Amniotic stem cell (primary cell): ENCODE measurements at regions not wholly inside any gene's neighbourhood (a gene's known extent, or its start where the extent isn't known, plus 50 kb on each side); places are given as distances from the start of the nearest gene placed in this dataset.

Experiments
- DNase-seq: peaks from one replicate; lab custom pipeline; 2025; lab: John Stamatoyannopoulos, UW

GRCh38 chr12:60251091-60251490 lies 655.3 kb downstream of the SLC16A7 start:
- no peak for DNase-seq

GRCh38 chr12:60252359-60253096 lies 656.7 kb downstream of the SLC16A7 start:
- DNase-seq: no peak

DNA sequence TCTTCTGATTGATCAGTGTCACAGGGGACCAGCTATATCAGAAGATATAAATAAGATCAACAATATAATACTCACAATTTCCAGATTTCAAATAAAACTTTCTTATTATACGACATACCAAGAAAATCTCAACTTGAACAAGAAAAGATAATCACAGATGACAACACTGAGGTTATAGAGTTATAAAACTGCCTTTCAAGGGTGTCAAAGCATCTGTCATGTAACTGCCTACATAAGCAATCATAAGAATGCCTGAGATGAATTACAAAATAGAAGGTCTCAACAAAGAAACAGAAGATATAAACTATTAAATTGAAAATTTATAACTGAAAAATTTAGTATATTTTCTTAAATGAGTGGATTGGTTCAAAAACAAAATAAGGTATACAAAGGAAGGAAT lies 659.2 kb downstream of the SLC16A7 start:
- DNase-seq: no peak

GRCh38 chr12:60257063-60257462 lies 661.2 kb downstream of the SLC16A7 start:
- DNase-seq: peak; percentile 6

GRCh38 chr12:60259225-60259624 lies 663.4 kb downstream of the SLC16A7 start:
- no peak for DNase-seq

- DNase-seq: no peak
Observed at GRCh38 chr12:60262378-60262777, 666.5 kb downstream of the SLC16A7 start.

DNA sequence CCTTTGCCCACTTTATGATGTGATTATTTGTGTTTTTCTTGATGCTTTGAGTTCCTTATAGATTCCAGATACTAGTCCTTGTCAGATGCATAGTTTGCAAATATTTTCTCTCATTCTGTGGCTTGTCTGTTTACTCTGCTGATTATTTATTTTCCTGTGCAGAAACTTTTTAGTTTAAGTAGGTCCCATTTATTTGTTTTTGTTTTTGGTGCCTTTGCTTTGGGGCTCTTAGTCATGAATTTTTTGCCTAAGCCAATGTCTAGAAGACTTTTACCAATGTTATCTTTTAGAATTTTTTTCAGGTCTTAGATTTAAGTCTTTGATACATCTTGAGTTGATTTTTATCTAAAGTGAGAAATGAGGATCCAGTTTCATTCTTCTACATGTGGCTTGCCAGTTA lies 667.3 kb downstream of the SLC16A7 start:
- DNase-seq: no peak

DNA sequence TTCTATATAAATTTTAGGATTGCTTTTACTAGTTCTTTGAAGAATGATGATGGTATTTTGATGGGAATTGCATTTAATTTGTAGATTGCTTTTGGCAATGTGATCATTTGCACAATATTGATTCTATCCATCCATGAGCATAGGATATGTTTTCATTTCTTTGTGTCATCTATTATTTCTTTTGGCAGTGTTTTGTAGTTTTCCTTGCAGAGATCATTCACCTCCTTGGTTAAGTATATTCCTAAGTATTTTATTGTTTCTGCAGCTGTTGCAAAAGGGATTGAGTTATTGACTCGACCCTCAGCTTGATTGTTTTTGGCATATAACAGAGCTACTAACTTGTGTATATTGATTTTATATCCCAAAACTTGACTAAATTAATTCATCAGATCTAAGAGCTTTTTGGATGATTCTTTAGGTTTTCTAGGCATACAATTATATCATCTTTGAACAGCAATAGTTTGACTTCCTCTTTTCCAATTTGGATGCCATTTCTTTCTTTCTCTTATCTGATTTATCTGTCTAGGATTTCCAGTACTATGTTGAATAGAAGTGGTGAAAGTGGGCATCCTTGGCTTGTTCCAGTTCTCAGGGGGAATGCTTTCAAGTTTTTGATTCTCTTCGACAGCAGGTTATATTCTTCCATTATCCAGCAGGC lies 668.1 kb downstream of the SLC16A7 start:
- DNase-seq: no peak

DNA sequence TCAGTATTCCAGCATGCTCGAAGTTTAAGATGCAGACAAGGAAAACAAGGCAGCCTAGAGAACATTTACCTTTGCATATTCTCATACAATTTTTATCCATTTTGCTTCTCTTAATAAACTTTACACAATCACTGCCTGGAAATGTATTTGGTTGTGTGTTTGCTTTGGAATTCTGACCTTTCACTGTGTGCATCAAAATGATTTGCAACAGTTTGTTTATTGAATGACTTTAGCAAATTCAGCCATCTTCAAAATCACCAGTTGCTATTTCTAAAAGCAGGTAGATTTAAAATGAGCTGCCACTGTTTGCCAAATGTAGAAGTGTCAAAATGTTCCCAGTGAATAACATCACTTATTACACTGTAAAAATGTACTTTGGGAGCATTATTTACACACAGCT lies 669.9 kb downstream of the SLC16A7 start:
- DNase-seq: no peak

GRCh38 chr12:60266381-60266852 lies 670.6 kb downstream of the SLC16A7 start:
- peak; percentile 23 for DNase-seq

GRCh38 chr12:60269611-60270269 lies 673.9 kb downstream of the SLC16A7 start:
- no peak for DNase-seq

GRCh38 chr12:60271816-60272215 lies 676.0 kb downstream of the SLC16A7 start:
- no peak for DNase-seq

DNA sequence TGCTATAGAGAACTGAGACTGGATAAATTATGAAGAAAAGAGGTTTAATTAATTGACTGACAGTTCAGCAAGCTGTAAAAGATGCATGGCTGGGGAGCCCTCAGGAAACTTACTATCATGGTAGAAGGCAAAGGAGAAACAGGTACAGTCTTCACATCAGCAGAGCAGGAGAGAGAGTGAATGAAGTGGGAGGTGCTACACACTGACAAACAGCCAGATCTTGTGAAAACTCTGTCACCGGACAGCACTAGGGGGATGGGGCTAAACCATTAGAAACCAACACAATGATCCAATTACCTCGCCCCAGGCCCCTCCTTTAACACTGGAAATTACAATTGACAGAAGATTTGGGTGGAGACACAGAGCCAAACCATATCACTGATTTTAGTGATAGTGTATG lies 682.4 kb downstream of the SLC16A7 start:
- no peak for DNase-seq

DNA sequence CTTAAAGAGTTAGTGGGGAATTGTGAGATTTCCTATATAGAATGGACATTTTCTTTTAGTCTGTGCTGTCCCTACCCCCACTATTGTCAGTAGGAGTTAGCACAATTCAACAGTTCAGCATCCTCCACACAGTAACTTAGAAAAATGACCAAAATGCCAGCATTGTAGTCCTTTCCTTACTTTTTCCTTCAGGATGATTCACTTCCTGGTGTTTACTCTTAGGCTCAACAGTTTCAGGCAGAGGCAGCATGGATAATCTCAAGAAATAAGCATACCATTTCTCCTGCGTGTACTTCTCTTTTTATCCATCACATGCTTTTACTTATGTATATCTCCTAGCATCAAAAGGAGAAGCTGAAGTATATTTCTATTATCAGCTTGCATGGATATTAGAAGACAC lies 683.4 kb downstream of the SLC16A7 start:
- peak; percentile 47 for DNase-seq

DNA sequence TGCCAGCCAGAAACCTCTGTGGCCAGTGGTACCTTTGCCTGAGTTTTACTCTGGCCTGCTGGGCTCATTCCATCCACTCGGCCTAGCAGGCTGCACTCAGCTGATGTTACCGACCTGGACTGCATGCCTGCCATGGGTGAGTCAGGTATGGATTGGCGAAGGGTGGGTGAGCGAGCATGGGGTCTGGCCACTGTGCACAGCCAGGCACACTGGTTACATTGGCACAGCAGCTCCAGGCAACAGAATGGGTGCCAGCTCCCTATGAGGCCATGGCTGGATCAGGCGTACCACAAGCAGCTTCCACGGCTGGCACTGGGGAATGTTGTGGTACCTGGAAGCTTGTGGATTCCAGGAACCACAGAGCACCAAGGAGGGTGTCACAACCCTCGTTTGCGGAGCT lies 685.7 kb downstream of the SLC16A7 start:
- DNase-seq: no peak

DNA sequence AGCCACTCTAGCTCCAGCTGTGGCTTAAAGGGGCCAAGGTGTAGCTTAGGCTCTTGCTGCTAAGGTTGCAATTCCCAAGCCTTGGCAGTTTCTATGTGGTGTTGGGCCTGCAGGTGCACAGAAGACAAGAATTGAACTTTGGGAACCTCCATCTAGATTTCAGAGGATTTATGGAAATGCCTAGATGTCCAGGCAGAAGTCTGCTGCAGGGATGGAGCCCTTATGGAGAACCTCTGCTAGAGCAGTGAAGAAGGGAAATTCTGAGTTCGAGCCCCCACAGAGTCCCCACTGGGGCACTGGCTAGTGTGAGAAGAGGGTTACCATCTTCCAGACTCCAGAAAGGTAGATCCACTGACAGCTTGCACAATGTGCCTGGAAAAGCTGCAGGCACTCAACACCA lies 694.7 kb downstream of the SLC16A7 start:
- DNase-seq: no peak

DNA sequence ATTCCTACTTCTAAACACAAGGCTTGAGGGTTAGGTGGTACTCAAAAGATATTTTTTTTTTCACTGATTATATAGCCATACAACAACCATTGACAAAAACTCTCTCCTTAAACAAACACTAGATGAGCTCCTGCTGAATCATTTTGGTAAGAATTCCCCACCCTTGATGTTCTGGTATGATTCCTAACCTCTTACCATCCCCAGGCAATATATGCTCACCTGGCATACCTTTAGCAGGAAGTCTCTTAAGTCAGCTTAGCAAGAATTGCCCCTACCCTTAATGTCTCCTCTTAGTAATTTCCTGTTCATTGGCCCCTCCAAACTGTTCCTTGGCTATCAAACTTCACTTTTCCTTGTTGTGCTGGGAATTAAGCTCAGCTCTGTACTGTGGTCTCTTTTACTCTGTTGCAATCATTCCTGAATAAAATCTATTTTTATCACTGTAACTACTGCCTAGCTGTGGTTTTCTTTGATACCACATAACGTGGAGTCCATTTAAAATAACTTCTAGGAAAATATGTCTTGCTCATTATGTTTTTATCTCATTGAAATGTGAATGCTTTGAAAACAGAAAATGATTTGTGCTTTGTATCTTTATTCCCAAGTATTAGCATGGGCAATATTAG lies 712.6 kb downstream of the SLC16A7 start:
- no peak for DNase-seq

DNA sequence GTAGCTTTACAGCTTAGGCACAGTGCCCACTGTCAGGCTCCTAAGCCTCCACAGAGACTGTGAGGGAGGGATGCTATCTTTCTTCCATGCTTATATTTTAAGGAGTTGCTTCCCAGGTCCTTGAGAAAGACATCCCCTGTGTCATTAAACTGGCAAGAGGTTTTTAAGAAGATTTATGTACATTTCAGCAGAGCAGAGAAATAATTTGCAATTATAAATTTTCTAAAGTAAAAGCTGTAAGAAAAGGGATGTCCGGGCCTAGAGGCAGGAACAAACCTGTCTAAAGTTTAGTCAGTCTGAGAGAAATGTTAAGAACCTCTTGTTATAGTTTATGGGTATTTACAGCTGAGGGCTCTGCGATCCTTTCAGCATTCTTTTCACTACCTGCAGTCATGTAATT lies 716.1 kb downstream of the SLC16A7 start:
- no peak for DNase-seq

DNA sequence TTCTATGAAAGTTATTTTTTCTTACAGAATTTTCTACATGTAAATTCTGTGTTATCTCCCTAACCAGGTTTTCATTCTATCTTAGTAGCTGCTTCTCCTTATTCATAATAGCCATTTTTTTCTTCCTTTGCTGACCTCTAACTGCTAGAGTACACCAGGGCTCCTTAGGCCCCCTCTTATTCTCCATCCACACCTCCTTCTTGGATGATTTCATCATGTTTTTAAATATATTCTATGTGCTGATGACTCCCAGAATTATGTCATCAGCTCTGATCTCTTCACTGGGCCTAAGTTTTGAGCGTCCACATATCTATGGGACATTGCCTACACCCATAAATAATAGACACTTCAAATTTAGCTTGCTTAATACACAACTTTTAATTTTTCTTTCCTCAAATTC lies 721.5 kb downstream of the SLC16A7 start:
- no peak for DNase-seq

GRCh38 chr12:60324746-60325145 lies 728.9 kb downstream of the SLC16A7 start:
- DNase-seq: no peak

DNA sequence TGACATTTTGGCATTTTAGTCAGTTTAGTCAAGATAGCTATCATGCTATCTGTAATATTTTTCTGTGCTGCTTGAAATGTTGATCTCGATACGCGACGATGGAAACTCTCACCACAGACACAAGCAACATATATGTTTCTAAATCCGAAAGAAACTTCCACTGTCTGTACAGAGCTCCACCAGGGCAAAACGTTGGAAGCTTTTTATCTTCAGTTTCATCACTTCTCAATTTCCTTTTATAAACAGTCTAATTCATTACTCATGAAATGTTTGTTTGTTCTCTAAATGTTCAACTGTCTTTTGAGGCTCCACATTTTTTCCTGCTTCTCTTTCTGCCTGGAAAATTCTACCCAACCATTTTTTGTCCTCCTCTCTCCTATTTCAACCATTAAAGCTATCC lies 737.6 kb downstream of the SLC16A7 start:
- no peak for DNase-seq

GRCh38 chr12:60335745-60336144 lies 739.9 kb downstream of the SLC16A7 start:
- DNase-seq: peak; percentile 59
